H1 (cell line): ENCODE measurements at regions not wholly inside any gene's neighbourhood (a gene's known extent, or its start where the extent isn't known, plus 50 kb on each side); places are given as distances from the start of the nearest gene placed in this dataset.

ENCODE experiments used
- CTCF ChIA-PET: fragments of 300-600 bp; sonication (Branson Sonifier 250); formaldehyde crosslinking; loops from one replicate; lab custom pipeline; 2021; ENCODE audit not compliant: partially characterized antibody; lab: Charles Lee
- POLR2A ChIA-PET: fragments of 300-600 bp; sonication (Branson Sonifier 250); formaldehyde crosslinking; loops from one replicate; lab custom pipeline; 2021; ENCODE audit warnings: inconsistent platforms; ENCODE audit not compliant: partially characterized antibody; lab: Charles Lee
- DNase-seq, 2 experiments: peaks; one replicate each; pipeline versions ENCODE4 v3.0.0 to v3.0.0-alpha.2; 2010 to 2022; ENCODE audit warnings: low spot score in 2 of 2, low read depth in 1 of 2, mixed read lengths in 1 of 2
- FAIRE-seq: peaks from 2 replicates; lab custom pipeline; 2011; peaks lifted over from hg19 to GRCh38; lab: Jason Lieb, UNC
- H2AFZ ChIP-seq: 2 replicates; pipeline ENCODE4 v1.8.1; 2012; ENCODE audit warnings: low read length, inconsistent platforms
- H2AK5ac ChIP-seq: 2 replicates; pipeline ENCODE4 v1.6.1; 2013; ENCODE audit warnings: low read depth, low read length
- H2BK120ac ChIP-seq: replicated peaks from 2 replicates; pipeline ENCODE3; 2013; ENCODE audit warnings: low read depth, low read length, inconsistent platforms
- H2BK12ac ChIP-seq: 2 replicates; pipeline ENCODE4 v1.6.1; 2013; ENCODE audit warnings: low read depth, low read length
- H2BK15ac ChIP-seq: 2 replicates; pipeline ENCODE4 v1.6.1; 2013; ENCODE audit warnings: low read length
- H2BK20ac ChIP-seq: 2 replicates; pipeline ENCODE4 v1.6.1; 2013; ENCODE audit warnings: low read length
- H2BK5ac ChIP-seq: 2 replicates; pipeline ENCODE4 v1.6.1; 2013; ENCODE audit warnings: low read depth, low read length
- H3K14ac ChIP-seq: 2 replicates; pipeline ENCODE4 v1.6.1; 2013; ENCODE audit warnings: inconsistent platforms; ENCODE audit not compliant: insufficient read length
- H3K18ac ChIP-seq: 2 replicates; pipeline ENCODE4 v1.6.1; 2013; ENCODE audit warnings: low read length; ENCODE audit errors: extremely low read depth
- H3K23ac ChIP-seq: 2 replicates; pipeline ENCODE4 v1.6.1; 2013; ENCODE audit warnings: inconsistent platforms; ENCODE audit not compliant: insufficient read length
- H3K23me2 ChIP-seq: 2 replicates; pipeline ENCODE4 v1.6.1; 2013; ENCODE audit warnings: low read depth, low read length
- H3K27ac ChIP-seq: 2 replicates; pipeline ENCODE4 v1.6.1; 2011; ENCODE audit warnings: low read depth, low read length, inconsistent platforms
- H3K27me3 ChIP-seq, 4 experiments: replicated peaks in 1 of 4; 1 replicate in 1 of 4; 2 replicates in 3 of 4; pipeline versions ENCODE4 v1.6.1 to v1.8.1; 2011 to 2013; ENCODE audit warnings: low read length in 3 of 4, mild to moderate bottlenecking in 3 of 4, inconsistent platforms in 2 of 4, mixed read lengths in 2 of 4, moderate library complexity in 1 of 4; ENCODE audit not compliant: control insufficient read depth in 3 of 4, insufficient read depth in 3 of 4; ENCODE audit errors: extremely low read depth in 1 of 4
- H3K36me3 ChIP-seq, 4 experiments: 2 replicates each; pipeline versions ENCODE4 v1.6.1 to v1.8.1; 2011 to 2013; ENCODE audit warnings: mild to moderate bottlenecking in 4 of 4, low read length in 3 of 4, moderate library complexity in 2 of 4, control low read depth in 1 of 4, inconsistent platforms in 1 of 4; ENCODE audit not compliant: insufficient read depth in 4 of 4, control insufficient read depth in 2 of 4
- H3K4ac ChIP-seq: replicated peaks from 2 replicates; pipeline ENCODE3; 2013; ENCODE audit warnings: low read length, low read depth, mixed read lengths, inconsistent platforms; ENCODE audit not compliant: insufficient read length
- H3K4me1 ChIP-seq, 4 experiments: replicated peaks in 1 of 4; 1 replicate in 1 of 4; 2 replicates in 3 of 4; pipeline versions ENCODE4 v1.6.1 to v1.8.1; 2011 to 2013; ENCODE audit warnings: low read length in 3 of 4, inconsistent platforms in 2 of 4, mixed read lengths in 1 of 4; ENCODE audit not compliant: insufficient read depth in 4 of 4, control insufficient read depth in 3 of 4
- H3K4me2 ChIP-seq, 2 experiments: 2 replicates each; pipeline versions ENCODE4 v1.6.1 to v1.8.1; 2011 to 2013; ENCODE audit warnings: low read depth in 2 of 2, low read length in 2 of 2, control low read depth in 1 of 2, inconsistent platforms in 1 of 2, mild to moderate bottlenecking in 1 of 2; ENCODE audit not compliant: insufficient read depth in 1 of 2
- H3K4me3 ChIP-seq, 4 experiments: fragments of 200-600, 300-600 bp in 1 of 4; sonication (generic), shearing (Covaris generic), sonication (Bioruptor Twin) in 1 of 4; 2 replicates each; pipeline versions ENCODE4 v1.5.1 to v1.8.1; 2011 to 2016; ENCODE audit warnings: low read length in 4 of 4, low read depth in 3 of 4, control low read depth in 2 of 4, inconsistent platforms in 2 of 4, mild to moderate bottlenecking in 2 of 4, mixed read lengths in 1 of 4, moderate library complexity in 1 of 4; ENCODE audit not compliant: insufficient read depth in 2 of 4; ENCODE audit errors: extremely low read depth in 1 of 4
- H3K56ac ChIP-seq: replicated peaks from 2 replicates; pipeline ENCODE3; 2013; ENCODE audit warnings: low read depth, mild to moderate bottlenecking, mixed read lengths, low read length, inconsistent platforms; ENCODE audit not compliant: insufficient read length
- H3K79me1 ChIP-seq: 2 replicates; pipeline ENCODE4 v1.6.1; 2013; ENCODE audit warnings: low read depth, low read length, control low read depth
- H3K79me2 ChIP-seq, 2 experiments: 2 replicates each; pipeline versions ENCODE4 v1.6.1 to v1.8.1; 2012 to 2013; ENCODE audit warnings: low read length in 2 of 2, mild to moderate bottlenecking in 2 of 2, inconsistent platforms in 1 of 2; ENCODE audit not compliant: insufficient read depth in 2 of 2, control insufficient read depth in 1 of 2
- H3K9ac ChIP-seq, 4 experiments: replicated peaks in 1 of 4; 1 replicate in 1 of 4; 2 replicates in 3 of 4; pipeline versions ENCODE4 v1.6.1 to v1.8.1; 2011 to 2013; ENCODE audit warnings: low read depth in 3 of 4, low read length in 3 of 4, control low read depth in 2 of 4, mild to moderate bottlenecking in 2 of 4, moderate library complexity in 2 of 4, inconsistent platforms in 1 of 4; ENCODE audit errors: extremely low read depth in 1 of 4
- H3K9me3 ChIP-seq, 2 experiments: 2 replicates each; pipeline versions ENCODE4 v1.6.1 to v1.8.1; 2012 to 2013; ENCODE audit warnings: mild to moderate bottlenecking in 2 of 2, moderate library complexity in 2 of 2, control low read depth in 1 of 2, inconsistent platforms in 1 of 2, low read depth in 1 of 2, low read length in 1 of 2, mixed read lengths in 1 of 2; ENCODE audit not compliant: insufficient read depth in 2 of 2
- H4K20me1 ChIP-seq, 2 experiments: replicated peaks in 1 of 2; 2 replicates each; pipeline versions ENCODE3 to v1.8.1; 2011 to 2013; ENCODE audit warnings: inconsistent platforms in 2 of 2, low read length in 2 of 2, mild to moderate bottlenecking in 1 of 2; ENCODE audit not compliant: insufficient read depth in 2 of 2, control insufficient read depth in 1 of 2
- H4K5ac ChIP-seq: 2 replicates; pipeline ENCODE4 v1.6.1; 2013; ENCODE audit warnings: low read length, low read depth, mixed read lengths, inconsistent platforms; ENCODE audit not compliant: insufficient read length
- H4K8ac ChIP-seq: 2 replicates; pipeline ENCODE4 v1.8.0; 2013; ENCODE audit warnings: mild to moderate bottlenecking, moderate library complexity, low read length, inconsistent platforms; ENCODE audit not compliant: insufficient read depth; ENCODE audit errors: extremely low read depth
- H4K91ac ChIP-seq: replicated peaks from 2 replicates; pipeline ENCODE3; 2013; ENCODE audit warnings: low read length, mixed read lengths, inconsistent platforms; ENCODE audit not compliant: insufficient read length
- BRCA1 ChIP-seq: IDR thresholded peaks from 2 replicates; pipeline ENCODE4 v1.6.1; 2012; ENCODE audit warnings: low read depth, low read length, improper control_type of control experiment
- SIRT6 ChIP-seq: IDR thresholded peaks from one replicate; pipeline ENCODE4 v1.7.1; 2012; ENCODE audit warnings: low read length, inconsistent platforms
- SP1 ChIP-seq: IDR thresholded peaks from 2 replicates; pipeline ENCODE4 v1.6.1; 2011; ENCODE audit warnings: low read depth, low read length
- TEAD4 ChIP-seq: IDR thresholded peaks from 2 replicates; pipeline ENCODE4 v1.6.1; 2012; ENCODE audit warnings: low read depth, low read length, inconsistent platforms, mixed read lengths
- WGBS, 2 experiments: shearing (Covaris generic) in 1 of 2; methylation state at CpG; one replicate each; pipeline versions ENCODE4 v1.1.6 to v1.1.7; 2013 to 2015; ENCODE audit warnings: low lambda C conversion rate in 2 of 2, mixed read lengths in 2 of 2, inconsistent platforms in 1 of 2, low coverage in 1 of 2, missing lambda C conversion rate in 1 of 2; ENCODE audit not compliant: insufficient replicate concordance in 2 of 2, insufficient coverage in 1 of 2, insufficient read length in 1 of 2; ENCODE audit errors: extremely low coverage in 1 of 2, missing lambda C conversion rate in 1 of 2; 5-methylcytosine and 5-hydroxymethylcytosine counted together

GRCh38 chr10:10293481-10293951 is 724.2 kb upstream of the CELF2 start:
- H3K36me3 ChIP-seq: no peaks in the 10 kb centered on the region
- no peak overlapping the region; the same call in 1 of the 2 replicates for H3K18ac ChIP-seq
- no peaks in the 10 kb centered on the region for H3K9me3 ChIP-seq
- H3K4me3 ChIP-seq: peak overlapping the region in 2 of 4 experiments; percentile 14 to 34; a peak in 3 of 8 replicates
- no peak overlapping the region for H4K8ac ChIP-seq
- H2BK15ac ChIP-seq: no peak overlapping the region
- H3K56ac ChIP-seq: no peak overlapping the region
- POLR2A ChIA-PET: no interaction called here
- H3K23me2 ChIP-seq: peaks cover 5% of the 10 kb centered on the region; the same call in 1 of the 2 replicates
- H4K5ac ChIP-seq: no peak overlapping the region
- no peaks in the 10 kb centered on the region for H3K27me3 ChIP-seq
- no peak overlapping the region for H3K27ac ChIP-seq
- DNase-seq (peak in 1 of 2 experiments; percentile 9), FAIRE-seq (peak; percentile 55)
- no peak overlapping the region for H3K4ac ChIP-seq
- peak overlapping the region; percentile 98 for H2BK12ac ChIP-seq
- peak overlapping the region; percentile 98 for H4K91ac ChIP-seq
- H3K23ac ChIP-seq: no peak overlapping the region
- H3K4me1 ChIP-seq: peaks cover 6 to 21% (median 11%) of the 10 kb centered on the region in 4 experiments; a peak in 6 of 7 replicates
- no peak overlapping the region for H3K9ac ChIP-seq
- no peaks in the 10 kb centered on the region for H3K79me2 ChIP-seq
- H4K20me1 ChIP-seq: peaks cover 0 to 4% of the 10 kb centered on the region in 2 experiments
- peak overlapping the region; percentile 41 to 79 for H3K4me2 ChIP-seq
- H2BK120ac ChIP-seq: no peak overlapping the region
- 36% methylated on average over 7 of the region's 7 CpGs; no CpG with 5 or more reads in 1 of the 2 experiments for WGBS, 2 experiments
- peak overlapping the region; percentile 89 for H2AFZ ChIP-seq
- peak overlapping the region; percentile 3; the same call in 1 of the 2 replicates for H2BK20ac ChIP-seq
- H2AK5ac ChIP-seq: peak overlapping the region; percentile 79; the same call in 1 of the 2 replicates
- CTCF ChIA-PET: interaction anchor here (0.6 to 1.6 kb wide), 3 partner anchors 10 to 17 kb away, joined by 3 to 4 read pairs (median 4); no protein-coding TSS in a partner anchor
- H3K14ac ChIP-seq: no peak overlapping the region
- H2BK5ac ChIP-seq: peak overlapping the region; percentile 63
- no peaks in the 10 kb centered on the region for H3K79me1 ChIP-seq
- TF ChIP-seq SIRT6 (no peak), SP1 (0 out of 2 replicates have a peak, but pooled peaks have one; percentile 25), TEAD4 (0 out of 2 replicates have a peak, but pooled peaks have one; percentile 33), BRCA1 (no peak)
